ENCODE measurements at regions not wholly inside any gene's neighbourhood (a gene's known extent, or its start where the extent isn't known, plus 50 kb on each side); places are given as distances from the start of the nearest gene placed in this dataset.
"Not testable (repeated sequence)": the region's sequence is repeated elsewhere in the genome, so short reads cannot be mapped to it uniquely, and the experiment has no call there.

DNA sequence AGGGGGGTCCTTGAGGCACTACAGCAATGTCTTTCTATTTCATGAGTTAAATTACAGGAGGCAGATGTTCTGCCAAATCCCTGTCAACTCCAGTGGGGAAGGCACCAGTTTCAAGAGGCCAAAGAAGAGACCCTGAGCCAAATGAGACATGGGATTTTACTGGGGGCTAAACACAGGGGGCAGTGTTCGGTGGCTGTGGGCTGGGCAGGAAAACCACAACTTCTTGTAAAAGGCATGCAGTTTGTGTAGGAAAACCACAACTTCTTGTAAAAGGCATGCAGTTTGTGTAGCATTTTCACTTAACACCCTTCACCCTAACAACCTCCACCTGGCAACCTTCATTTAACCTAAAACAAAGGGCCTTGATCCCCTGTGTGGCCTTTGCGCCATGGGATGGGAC lies 61.0 kb downstream of the POLR2M start:
- no peak for DNase-seq

DNA sequence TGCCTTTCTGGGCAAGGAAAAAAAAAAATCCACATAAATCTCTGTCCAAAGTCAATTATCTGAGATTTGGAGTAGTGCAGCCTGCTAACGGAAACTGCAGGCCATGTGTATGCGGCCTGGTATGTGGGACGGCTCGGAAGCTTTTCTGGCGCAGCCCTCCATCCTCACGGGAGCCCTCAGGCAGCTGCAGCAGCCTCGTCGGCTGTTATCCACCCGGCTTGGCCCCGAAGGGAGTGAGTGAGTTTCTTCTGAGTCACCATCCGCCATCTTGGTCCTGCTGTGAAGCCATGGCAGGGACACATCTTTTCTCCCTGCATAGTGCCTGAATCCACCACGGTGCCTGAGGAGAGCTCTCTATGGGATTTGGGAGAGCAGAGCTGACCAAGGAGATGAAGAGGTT lies 62.8 kb downstream of the POLR2M start:
- DNase-seq = no peak

DNA sequence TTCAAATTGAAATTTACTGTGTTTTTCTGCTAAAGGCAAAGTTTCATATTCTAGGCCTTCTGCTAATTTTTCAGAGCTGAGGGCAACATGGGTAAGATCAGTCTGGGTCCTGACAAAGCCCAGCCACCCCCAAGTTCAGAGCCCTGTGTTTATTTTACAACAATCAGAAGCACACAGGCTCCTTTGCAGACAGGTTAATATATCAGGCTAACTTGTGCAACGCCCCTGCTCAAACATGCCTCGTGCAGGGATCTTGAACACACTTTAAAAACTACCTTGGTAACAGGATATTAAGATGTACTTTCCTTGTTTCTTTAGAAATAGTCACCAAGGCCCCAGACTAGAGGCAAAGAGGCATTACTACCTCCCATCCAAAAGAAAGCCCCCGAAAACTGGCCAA lies 64.0 kb downstream of the POLR2M start:
- DNase-seq = no peak

DNA sequence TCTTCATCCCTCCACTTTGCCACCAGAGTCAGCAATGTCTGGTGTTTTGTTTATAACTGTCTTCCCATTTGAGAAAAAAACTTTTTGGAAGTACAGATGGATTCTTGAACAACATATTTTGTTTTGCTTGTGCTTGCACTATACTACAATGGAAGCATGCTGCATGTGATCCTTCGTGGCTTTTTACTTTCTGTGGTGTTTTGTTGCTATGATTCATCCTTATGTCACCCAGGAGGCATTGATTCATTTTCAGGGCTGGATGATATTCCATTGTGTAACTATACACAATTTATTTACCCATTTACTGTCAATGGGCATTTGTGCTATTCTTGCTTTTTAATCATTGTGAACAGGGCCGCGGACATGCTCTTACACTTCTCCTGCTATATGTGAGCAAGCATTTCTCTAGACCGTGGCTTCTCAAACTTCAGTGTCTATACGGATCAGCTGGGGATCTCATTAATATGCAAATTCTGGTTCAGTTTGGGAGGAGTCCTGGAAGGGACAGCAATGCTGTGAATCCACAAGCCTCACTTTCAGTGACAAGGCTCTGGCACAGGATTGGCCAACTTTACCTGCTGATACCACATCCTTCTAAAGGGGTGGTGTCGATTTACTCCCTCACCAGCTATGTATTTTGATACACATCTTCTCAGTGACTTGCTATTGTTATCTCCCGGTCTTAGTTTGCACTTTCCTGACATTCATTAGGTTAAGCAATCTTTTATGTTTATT lies 65.9 kb downstream of the POLR2M start:
- no peak for DNase-seq

DNA sequence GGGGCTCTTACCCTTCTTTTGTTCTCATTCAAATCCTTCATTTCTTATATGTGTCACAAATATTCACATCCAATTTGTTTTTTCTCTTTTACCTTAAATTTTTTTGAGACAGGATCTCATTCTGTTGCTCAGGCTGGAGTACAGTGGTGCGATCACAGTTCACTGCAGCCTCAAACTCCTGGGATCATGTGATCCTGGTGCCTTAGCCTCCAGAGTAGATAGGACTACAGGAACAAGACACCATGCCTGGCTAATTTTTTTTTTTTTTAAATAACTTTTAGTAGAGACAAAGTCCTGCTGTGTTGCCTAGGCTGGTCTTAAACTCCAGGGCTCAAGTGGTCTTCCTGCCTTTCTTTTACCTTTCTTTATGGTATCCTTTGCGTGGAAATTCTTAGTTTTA lies 66.5 kb downstream of the POLR2M start:
- no peak for DNase-seq

DNA sequence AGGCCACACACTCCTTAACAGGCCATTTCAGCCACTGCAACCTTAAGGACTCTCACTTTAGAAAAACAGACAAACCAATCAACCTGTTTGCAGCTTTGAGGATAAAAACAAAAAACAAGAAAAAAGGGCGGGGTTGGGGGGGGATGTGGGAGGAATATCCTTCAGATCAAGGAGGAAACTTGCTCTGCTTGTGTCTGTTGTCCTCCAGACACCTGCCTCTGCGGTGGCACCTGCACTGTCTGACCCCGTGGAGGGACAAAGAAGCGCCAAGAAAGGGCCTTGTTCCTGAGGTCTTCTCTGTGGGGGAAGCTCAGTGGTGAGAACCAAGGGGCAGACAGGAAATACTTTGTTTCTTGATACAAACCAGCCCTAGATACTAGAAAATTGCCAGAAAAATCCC lies 70.5 kb downstream of the POLR2M start:
- DNase-seq = no peak

DNA sequence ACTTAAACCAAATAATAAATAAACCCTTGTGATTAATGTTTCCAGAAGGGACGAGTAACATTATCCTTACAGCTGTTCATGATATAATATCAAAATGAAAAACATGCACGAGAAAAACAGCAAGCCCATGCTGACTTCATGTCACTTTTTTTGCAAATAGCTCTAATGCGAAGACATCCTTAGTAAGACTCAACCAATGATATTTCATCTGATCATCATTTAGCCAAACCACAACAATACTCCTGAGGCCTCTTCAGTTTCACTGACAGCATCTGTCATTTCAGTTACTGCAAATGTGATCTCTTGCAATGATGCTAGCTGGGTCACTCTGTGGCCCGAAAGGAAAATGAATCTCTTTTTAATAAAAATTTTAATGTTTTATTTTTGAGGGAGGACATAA lies 74.0 kb downstream of the POLR2M start:
- no peak for DNase-seq

DNA sequence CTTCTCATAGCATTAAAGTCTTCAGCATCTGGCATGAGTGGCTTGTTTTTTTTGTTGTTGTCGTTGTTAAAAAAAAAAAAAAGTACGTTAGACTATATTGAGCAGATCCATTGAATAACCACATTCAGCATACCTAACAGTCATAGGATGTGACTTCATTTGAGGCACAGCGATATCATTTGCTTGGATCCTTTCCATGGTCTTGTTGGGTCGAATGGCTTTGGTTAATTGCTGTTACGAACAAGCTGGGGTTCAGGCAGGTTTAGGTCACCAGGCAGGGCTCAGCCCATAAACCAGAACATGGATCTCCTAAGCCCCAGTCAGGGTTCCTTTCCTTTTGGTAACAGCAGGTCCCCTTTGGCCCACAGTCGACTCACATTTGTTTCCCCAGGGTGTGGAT lies 76.2 kb downstream of the POLR2M start:
- DNase-seq = no peak

DNA sequence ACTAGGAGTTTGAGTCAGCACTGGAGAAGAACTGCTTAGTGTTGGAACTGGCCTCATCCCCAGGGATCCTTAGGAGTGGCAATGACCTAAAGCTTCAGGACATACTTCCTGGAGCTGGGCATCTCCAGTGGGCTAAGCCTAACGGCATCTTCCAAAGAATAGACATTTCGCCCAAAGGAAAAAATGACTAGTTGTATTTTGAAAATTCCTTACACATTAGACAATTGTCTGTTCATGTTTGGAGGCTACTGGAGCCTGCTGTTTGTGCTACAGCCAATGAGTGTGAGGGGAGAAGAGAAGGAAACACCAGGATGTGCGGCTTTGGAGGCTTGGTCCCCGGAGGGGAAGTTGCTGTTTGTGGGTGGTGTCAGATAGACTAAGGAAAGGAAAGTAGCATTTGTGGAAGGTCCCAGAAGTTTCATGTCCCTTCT lies 77.6 kb downstream of the POLR2M start:
- DNase-seq = no peak

DNA sequence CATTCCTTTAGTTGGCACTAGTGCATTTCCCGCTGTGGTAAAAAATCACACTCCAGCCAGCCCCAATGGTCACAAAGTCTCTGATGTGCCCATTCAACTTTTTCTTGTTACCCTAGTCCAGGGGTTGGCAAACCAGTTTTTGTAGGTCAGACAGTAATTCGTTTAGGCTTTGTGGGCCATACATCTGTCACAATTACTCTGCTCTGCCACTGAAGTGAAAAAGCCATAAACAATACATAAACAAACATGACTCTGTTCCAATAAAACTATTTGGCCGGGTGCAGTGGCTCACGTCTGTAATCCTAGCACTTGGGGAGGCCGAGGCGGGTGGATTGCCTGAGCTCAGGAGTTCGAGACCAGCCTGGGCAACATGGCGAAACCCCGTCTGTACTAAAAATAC lies 78.5 kb downstream of the POLR2M start:
- DNase-seq = no peak

DNA sequence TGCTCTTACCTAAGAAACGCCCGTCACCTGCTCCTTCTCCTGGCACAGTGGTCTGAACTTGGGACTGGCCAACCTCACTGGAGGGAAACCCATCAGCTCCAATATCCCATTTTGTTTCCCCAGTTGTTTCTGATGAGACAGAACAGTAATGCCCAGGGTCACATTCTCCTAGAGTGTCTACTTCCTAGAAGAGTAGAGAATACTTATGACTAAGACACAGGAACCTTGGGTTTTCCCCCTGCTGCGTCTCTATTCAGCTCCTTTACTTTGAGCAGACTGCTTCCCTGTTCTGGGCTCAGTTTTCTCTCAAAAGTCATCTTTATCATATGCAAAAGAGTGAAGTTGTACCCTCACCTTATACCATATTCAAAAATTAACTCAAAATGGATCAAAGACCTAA lies 79.4 kb downstream of the POLR2M start:
- no peak for DNase-seq

DNA sequence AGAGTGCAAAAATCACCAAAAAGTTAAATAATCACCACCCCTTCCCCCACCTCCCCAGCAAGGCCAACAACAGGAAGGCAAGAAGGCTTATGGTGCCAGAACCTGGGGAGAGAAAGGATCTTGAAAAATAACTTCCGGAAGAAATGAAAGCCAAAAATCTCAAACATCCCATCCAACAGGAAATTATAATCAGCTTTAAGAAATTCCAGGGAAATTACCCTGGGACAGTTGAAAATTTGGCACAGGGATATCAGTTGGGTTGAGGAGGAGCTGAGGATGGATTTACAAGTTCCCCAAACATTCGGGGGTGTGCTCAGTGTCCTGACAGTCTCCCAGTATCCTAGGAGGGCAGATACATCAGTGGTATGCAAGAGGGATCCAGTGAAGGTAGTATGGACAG lies 82.7 kb downstream of the POLR2M start:
- no peak for DNase-seq

DNA sequence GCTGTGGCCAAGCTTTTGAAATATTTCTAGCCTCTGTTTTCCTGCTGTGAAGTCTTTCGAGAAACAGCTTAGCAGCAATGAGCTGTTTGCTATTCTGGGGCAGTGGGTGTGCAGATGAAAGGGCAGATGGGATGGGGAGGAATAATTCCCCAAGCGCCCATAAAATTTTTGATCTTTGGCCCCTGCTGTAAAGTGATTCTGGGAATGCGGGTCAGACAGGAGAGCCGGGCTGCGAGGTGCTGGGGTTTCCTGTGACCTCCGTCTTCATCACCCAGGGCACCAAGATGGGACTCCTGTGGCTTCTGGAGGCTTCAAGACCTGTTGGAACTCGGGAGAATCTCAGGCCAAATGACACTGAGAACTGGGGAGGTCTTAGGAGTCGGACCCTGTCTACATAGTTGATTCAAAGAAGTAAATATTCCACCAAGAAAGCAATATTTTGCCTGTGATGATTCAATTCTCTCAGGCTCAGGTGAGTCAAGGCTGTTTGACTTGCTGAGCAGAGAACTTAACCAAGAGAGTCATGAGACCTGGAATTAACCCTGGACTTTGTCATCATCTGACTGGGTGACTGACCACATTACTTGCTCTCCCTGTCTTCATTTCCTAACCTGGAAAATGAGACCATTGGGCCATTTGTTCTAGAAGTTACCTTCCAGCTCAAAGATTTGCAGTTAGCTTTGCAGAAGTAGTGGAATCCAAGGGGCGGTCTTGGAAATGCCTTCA lies 86.4 kb downstream of the POLR2M start:
- no peak for DNase-seq

DNA sequence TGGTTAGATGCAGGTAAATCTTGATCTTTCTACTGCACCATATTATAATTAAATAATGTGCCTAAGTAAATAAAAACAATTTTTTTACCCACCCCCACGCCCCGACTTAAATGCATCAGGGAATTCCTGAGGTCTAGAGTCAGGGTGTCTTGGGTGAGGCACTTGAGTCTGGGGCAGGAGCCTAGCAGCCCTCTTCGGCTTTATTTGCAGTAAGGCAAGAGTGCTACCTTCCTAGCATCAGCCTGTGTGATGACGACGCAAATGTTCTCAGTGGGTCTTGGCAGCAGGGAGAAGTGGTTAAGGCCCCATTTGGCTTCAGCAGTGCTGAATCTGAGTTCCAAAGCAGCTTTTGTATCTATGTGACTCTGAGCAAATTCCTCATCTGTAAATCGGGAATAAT lies 88.7 kb downstream of the POLR2M start:
- DNase-seq = no peak

DNA sequence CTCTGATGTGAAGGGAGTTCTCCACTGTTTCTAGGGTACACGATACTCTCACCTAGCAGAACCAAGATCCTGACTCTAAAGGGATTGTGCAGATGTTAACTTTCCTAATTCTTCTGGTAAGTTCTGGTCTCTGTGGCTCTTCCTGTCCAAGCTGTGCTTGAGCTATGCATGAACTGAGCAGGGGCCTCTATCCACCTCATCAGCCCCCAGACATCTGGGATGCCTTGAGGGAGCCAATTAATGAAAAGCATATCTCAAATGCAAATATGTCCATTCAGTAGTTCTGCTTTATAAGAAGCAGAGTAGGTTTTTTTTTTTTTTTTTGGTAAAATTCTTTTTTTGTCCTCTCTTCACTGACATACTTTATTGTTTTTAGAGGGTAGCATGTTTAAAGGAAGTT lies 89.6 kb downstream of the POLR2M start:
- no peak for DNase-seq

DNA sequence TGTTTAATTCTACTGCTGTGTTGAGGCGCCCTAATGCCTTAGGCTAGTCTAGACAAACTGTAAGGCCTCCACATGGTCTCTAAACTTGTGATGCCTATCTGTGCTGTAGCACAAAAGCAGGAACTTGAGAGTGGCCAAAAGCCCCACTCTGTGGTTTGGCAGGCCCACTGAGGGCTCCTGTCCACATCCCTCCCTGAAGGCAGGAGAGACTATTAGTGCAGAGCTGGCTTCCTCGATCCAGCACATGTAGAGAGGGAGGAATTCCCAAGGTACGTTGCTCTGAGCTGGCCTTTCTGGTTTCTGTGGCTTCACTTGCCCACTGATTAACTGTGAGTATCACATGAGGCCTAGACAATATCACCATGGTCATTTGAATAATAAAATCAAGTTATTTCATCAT lies 90.6 kb downstream of the POLR2M start:
- DNase-seq = no peak

DNA sequence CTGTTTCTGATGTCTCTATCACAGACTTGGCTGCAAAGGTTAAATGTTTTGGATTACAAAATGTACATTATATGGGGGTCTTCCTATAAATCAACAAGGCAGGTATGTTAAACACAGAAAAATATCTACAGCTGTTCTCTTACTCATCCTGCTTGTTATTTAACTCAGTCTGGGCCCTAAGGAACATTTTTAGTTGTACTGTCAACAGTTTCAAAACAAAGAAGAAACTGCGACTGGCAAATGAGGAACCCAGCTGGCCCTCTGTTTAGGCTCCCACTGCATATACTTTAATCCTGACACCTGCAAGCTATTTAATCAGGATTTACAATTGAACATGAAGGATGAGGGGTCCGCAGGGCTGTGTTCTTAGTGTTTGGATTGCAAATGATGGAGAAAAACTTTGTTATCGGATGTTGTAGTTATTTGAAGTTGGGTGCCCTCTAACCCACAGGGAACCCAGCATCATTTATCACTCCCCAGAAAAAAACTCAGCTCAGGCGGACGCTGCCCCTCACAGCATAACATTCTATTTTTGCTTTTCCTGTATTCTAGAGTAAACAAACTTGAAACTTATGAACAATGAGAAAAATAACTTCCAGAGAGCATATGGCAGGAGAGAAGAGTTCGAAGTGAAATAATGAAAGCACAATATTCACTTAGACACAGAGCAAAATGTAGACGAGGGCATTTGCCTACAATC lies 91.2 kb downstream of the POLR2M start:
- no peak for DNase-seq

DNA sequence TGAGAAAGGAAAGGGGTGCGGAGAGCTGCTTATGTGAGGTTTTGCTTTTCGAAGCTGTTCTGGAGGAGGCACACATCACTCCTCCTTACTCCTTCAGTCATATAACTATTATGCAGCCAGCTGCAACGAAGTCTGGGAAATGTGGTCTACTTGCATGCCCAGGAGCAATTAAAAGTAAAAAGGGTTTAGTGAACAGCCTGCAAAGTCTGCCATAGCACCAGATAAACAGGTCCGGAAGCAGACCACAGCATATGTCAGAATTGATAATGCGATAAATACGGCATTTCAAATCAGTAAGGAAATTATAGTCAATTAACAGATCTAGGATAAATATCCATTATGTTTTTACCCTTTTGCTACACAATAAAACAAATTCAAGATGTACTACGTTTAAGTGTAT lies 99.5 kb downstream of the POLR2M start:
- no peak for DNase-seq

DNA sequence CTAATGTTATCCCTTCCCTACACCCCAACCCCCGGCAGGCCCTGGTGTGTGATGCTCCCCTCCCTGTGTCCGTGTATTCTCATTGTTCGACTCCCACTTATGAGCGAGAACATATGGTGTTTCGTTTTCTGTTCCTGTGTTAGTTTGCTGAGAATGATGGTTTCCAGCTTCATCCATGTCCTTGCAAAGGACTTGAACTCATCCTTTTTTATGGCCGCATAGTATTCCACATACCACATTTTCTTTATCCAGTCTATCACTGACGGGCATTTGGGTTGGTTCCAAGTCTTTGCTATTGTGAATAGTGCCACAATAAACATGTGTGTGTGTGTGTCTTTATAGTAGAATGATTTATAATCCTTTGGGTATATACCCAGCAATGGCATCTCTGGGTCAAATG lies 102.8 kb downstream of the POLR2M start:
- not testable (repeated sequence) for DNase-seq

DNA sequence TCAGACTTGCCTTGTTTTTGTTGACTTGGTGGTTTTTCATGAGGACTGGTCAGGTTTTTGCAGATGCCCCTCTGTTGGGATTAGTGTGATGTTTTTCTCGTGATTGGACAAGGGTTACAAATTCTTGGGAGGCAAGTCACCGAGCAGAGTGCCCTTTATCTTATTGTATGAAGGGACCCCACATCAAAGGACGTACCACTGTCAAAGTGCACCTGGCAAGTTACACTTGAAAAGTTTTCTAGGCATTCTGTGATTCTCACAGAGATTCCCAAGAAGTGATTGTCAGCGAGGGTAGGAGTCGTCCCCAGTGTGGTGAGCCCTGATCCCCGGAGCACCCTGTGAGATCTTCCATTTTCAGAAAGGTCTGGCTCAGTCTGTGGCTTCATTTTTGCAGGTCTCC lies 110.1 kb downstream of the POLR2M start:
- DNase-seq = no peak

DNA sequence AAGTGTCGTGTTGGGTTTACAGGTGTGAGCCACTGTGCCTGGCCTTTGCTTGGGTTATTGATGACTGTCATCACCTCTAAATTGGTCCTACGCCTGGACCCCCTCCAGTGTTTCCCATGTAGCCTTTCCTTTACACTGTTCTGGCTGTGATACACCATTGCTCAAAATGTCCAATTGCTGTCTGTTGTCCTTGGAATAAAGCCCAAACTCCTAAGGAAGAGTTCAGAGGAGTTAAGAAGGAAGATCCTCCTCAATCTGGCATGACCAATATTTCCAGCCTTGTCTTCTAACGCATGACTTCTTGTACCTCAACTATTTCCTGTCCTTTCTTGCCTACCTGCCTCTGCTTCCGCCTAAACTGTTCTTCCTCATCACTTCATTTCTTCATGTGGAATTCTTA lies 113.1 kb downstream of the POLR2M start:
- DNase-seq = no peak

DNA sequence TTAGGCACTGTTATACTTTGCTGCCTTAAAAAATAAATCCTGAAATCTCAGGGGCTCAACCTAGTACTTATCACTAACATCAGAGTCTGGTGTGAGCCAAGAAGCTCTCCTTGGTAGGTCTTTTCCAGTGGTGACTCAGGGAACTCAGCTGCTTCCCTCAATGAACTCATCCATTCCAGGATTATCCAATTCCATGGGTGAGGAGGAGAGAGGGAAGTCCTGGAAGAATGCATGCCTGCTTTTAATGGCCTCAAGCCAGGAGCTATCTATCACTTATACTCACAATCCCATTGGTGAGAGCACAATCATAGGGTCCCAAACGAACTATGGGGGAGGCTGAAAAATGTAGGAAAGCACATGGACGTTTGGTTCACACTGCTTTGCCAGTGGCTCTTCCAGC lies 113.6 kb downstream of the POLR2M start:
- no peak for DNase-seq

DNA sequence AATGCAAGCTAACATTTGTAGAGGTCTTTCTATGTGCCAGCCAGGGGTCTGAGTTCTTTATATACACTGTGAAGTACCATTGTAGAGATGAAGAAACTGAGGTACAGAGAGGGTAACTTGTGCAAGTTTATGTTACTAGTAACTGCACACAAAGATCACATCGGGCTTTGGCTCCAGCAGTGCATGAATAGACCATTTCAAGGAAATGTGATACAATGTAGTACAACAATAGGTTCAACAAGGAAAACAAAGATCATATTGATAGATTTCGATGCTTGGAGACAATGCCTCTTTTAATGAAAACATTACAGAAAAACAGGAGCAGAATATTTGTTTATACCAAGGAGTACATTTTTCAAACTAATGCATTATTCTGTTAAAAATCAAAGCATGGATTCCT lies 115.3 kb downstream of the POLR2M start:
- no peak for DNase-seq

DNA sequence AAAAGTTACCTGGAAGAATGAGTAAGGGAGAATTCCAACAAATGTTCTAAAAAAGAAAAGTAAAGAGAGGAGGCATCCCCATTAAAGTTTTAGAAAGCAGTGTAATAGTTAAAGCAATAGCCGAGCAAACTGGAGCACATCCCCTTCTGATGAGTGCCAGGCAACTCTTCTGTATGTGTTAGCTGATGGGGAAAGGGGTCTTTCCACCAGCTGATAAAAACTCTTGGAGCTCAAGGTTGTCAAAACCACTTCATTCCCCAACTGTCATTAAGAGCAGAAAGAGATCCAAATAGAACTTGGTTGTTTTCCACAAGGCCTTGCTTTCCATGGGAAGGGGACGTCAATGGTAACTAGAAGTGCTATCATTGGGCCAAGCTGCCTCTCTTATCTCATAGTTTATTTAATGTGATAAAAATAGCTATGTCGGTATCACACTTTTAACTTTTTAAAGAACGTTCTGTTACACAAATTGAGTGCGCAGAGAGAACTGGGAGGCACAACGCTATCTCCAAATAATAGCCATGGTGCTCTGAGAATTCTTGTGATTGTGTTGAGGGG lies 116.9 kb downstream of the POLR2M start:
- DNase-seq = no peak

Data from activated effector memory CD4-positive, alpha-beta T cell treated with anti-CD3 and anti-CD28 coated beads, Interleukin-2, amount 50 U/mL, for 16 hours (primary cell).